Vagina (tissue), 2 donors: ENCODE measurements at regions not wholly inside any gene's neighbourhood (a gene's known extent, or its start where the extent isn't known, plus 50 kb on each side); places are given as distances from the start of the nearest gene placed in this dataset.

ENCODE experiments used
- POLR2A ChIP-seq, 2 donors: fragments of 450-650 bp; IDR thresholded peaks; one replicate each; pipeline ENCODE4 v1.6.1; 2017; ENCODE audit warnings: antibody characterized with exemption in 2 of 2, mild to moderate bottlenecking in 2 of 2, moderate library complexity in 2 of 2
- TF ChIP-seq, protein P1 (sequence below), 3 experiments: fragments of 450-650 bp in 2 of 3; fragments of 200-600 bp in 1 of 3; sonication (generic) in 1 of 3; IDR thresholded peaks; one replicate each; pipeline ENCODE4 v1.5.1; 2017 to 2019; ENCODE audit warnings: antibody characterized with exemption in 3 of 3, mild to moderate bottlenecking in 2 of 3, moderate library complexity in 2 of 3

DNA sequence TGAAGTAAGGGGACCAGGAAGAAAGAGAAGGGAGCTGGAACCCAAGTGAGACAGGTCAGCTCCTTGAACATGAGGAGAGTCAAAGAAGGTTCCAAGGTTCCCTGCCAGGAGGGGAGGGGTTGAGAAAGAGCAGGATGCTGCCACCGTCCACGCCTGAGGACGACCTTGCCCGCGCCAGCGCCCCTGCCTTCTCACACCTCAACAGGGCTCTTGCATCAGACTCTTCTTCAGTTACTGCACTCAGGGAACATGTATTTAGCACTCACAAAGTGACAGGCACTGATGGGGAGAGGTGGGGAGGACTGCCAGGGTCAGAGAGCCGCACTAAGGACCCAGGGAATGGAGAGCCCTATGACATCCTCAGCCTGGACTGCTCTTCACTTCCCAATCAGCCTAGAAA is 102.1 kb upstream of the NUDT4 start:
- TF ChIP-seq, protein P1, sequence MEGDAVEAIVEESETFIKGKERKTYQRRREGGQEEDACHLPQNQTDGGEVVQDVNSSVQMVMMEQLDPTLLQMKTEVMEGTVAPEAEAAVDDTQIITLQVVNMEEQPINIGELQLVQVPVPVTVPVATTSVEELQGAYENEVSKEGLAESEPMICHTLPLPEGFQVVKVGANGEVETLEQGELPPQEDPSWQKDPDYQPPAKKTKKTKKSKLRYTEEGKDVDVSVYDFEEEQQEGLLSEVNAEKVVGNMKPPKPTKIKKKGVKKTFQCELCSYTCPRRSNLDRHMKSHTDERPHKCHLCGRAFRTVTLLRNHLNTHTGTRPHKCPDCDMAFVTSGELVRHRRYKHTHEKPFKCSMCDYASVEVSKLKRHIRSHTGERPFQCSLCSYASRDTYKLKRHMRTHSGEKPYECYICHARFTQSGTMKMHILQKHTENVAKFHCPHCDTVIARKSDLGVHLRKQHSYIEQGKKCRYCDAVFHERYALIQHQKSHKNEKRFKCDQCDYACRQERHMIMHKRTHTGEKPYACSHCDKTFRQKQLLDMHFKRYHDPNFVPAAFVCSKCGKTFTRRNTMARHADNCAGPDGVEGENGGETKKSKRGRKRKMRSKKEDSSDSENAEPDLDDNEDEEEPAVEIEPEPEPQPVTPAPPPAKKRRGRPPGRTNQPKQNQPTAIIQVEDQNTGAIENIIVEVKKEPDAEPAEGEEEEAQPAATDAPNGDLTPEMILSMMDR (IDR thresholded peaks at IDR 0.05) = no peak
- no peak for TF ChIP-seq POLR2A (IDR thresholded peaks at IDR 0.05)
